RKO (cell line): ENCODE measurements at regions not wholly inside any gene's neighbourhood (a gene's known extent, or its start where the extent isn't known, plus 50 kb on each side); places are given as distances from the start of the nearest gene placed in this dataset.
"Not testable (repeated sequence)": the region's sequence is repeated elsewhere in the genome, so short reads cannot be mapped to it uniquely, and the experiment has no call there.

Experiments used
- DNase-seq: peaks from one replicate; pipeline ENCODE4 v3.0.0-alpha.2; 2016; ENCODE audit warnings: low spot score

DNA sequence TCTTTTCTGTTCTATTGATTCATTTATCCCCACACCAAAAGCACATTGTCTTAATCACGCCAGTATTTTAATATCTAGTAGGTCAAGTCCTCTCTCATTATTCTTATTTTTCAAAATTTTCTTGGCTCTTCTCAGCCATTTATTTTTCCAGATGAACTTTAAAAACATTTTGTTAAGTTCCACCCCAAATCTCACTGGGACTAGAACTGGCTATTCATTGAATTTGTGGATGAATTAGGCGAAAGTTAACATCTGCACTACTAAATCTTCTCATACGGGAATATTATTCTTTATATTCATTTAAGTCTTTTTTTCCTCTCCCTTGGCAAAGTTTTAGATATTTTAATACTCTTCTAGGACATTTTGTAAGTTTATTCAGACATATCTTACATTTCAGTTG lies 295.2 kb upstream of the MGMT start:
- no peak for DNase-seq

DNA sequence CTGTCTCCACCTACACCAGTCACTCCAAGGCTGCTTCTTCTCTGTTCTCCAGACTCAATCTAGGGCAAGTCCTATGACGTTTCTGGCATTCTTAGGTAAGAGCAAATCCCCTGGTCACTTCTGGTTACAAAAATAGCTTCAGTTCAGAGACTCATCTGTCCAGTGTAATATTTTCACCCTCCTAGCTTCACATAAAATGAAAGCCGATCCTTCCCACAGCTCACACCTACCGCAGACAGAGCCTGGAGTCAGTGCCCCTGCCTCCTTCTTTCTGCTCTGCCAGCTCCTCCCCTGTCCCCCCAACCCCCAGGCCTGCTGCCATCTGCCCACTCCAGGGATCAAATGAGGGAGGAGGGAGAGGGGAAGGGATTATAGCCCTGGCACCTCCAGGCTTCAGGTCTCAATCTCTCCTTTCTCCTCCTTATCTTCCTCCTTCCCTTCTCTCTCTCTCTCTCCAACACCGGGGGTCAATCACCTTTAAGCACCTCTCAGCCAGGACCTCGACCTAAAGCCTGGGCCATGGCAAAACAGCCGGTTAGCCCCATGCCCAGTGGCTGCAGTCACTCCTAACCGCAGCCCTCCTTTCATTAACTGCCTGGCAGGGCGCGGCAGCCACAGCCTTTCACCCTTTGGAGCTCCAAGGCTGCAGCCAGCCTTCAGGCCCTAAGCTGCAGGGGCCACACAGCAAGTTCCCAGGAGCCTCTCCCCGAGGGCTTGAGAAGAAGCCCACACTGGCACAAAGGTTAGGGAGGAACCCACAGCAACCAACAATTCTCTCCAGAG lies 292.6 kb upstream of the MGMT start:
- no peak for DNase-seq

DNA sequence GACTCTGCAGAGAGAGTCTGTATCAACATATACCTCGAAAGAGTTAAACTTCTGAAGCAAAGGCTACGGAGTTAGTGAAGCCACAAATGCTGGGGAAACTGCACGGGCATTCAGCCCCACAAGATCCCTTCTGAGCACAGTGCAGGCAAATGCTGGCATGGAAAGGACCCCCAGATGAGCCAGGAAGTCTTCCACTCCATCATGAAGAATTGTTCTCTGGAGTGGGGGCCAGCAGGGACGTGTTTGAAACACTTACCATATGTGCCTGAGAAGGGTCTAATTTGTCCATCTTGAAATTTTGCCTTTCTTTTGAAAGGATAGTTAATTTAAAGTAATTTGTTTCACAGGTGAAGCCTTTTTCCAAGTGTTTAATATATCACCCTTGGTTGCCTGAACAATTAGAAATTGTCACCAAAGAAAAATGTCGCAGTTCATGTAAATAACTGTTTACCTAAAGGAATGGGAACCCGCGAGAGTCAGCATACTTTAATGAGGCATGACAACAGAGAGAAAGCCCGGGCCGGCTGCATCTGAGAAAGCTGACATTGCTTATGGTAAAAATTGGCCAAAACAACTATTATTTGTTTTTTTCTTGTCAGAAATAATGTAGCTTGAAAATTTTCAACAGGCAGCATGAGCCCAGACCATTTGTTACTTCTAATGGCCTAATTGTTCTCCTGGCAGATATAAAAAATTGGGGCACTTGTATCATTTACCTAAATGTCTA lies 287.6 kb upstream of the MGMT start:
- DNase-seq = no peak

DNA sequence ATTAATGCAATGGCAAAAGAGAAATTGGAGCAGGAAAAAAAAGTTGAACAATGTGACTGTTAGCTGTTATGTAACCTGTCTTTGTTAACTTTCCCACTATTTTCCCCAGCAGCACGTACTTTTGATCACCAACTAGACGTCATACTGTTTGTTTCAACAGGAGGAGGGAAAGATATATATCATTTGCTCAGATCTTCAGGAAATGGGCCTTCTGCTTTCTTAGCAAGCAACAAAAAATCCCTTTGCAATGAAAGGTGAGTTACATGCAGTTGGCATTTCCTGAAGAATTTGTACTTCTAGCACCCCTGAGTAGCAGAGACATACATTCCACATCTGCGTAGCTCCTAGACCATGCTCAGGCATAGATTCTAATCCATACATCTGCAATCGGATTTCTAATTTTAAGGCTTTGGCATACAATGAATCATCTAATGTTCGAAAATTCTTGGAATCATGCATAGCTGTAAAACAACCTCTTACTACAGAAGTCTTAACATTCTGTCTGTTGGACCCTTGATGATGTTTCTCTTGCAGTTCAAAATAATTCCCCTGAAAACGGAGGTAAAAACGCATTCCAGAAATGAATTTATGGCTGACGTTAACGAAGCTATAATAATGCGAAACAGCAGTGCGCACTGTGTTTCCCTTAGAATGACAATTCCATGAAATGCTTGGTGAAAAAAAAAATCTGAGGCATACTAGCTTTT lies 286.9 kb upstream of the MGMT start:
- no peak for DNase-seq

DNA sequence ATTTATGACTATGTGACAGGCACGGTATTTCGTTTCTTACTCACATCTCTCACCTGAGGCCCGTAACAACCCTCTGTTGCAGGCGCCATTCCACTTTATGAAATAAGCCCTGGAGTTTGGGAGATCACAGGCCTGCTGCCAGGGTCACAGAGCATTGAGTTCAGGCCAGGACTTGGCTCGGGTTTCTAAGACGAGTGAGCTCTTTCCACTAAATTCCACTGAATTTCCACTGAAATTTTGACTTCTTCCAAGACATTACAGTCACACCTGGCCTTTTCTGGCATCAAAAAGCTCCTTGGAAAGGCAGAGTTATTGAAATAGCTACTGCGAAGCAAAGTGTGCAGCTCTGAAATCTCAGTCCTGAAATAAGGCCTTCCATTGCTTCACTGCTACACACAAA lies 282.8 kb upstream of the MGMT start:
- no peak for DNase-seq

DNA sequence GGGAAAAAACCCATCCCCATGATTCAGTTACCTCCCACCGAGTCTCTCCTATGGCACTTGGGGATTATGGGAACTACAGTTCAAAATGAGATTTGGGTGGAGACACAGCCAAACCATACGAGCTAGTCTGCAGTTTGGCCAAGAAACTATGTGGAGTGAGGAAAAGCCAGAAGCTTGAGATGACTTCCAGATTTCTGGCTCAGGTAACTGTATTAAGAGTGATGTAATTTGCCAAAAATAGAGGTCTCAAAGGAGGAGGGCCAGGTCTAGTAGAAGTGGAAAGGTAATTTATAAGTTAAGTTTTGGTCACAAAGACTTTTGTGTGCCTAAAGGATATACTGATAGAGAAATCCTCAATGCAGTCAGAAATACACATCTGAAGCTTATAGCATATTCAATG lies 279.7 kb upstream of the MGMT start:
- DNase-seq = no peak

DNA sequence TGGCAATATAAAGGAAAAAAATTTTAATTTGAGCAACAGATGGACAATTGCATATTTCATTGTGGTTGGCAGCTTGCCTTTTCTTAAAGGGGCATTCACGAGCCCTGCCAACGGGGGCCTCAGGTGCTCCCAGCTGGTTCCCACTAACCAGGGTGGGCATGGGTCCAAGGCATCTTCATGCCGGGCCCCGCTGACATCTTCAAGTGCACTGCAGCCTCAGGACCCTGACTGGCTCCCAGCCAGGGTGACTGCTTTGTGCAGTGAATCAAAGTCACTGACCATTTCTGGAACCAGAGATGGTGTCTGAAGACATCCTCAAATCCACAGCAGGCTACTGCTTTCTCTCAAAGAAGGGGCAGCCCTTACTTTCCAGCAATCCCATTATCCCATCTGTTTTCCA lies 275.2 kb upstream of the MGMT start:
- DNase-seq = no peak

DNA sequence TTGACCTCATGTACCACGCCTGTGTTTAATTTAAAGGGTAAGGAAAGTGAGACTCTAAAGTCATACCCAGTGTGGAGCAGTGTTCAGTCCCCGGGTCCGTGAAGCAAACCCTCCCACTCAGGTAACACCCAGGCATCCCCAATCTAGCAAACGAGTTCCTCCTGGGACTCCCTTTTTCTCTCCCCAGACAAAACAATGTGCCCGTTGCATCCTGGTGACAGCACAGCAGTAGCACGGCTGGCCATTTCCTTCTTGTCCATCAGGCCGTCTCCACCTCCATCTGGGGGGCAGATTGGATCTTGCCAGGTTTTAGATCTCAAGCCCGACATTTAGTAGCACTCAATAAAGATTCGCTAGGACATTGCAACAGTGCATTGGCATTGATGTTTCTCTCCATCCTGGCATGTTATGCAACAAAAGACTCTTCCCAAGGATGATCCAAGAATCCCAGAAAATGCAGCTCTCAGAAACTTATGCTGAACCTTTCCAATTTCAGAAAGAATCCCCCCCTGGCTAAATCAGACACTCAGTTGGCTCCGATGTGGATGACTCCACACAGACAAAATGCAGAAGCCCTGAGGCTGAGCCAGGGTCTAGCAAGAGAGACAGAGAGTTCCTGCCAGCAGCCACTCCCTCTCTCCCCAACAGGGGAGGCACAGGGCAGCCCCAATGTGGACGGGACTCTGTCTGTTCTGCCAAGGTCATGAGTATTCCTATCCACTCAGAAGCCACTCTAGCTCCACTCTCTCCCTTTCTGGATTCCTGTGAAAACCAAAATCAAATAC lies 274.5 kb upstream of the MGMT start:
- DNase-seq = no peak

DNA sequence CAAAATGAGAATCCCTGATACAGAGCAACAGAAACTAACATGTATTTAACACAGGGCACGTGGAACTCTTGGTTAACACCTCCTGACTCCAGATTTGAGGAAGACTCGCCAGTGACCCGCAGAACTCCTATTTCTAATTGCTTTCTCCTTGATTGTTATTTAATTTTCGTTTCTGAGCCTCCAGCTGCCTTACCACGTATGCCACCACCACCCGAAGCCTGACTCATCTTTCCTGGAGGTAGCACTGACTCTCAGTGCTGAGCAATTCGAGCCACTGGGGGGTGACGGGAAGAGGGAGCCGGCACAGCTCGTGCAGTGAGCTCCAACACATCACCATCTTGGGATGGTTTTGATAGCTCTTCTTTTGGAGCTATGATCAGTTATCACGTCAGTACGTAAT lies 273.9 kb upstream of the MGMT start:
- peak; percentile 40 for DNase-seq

DNA sequence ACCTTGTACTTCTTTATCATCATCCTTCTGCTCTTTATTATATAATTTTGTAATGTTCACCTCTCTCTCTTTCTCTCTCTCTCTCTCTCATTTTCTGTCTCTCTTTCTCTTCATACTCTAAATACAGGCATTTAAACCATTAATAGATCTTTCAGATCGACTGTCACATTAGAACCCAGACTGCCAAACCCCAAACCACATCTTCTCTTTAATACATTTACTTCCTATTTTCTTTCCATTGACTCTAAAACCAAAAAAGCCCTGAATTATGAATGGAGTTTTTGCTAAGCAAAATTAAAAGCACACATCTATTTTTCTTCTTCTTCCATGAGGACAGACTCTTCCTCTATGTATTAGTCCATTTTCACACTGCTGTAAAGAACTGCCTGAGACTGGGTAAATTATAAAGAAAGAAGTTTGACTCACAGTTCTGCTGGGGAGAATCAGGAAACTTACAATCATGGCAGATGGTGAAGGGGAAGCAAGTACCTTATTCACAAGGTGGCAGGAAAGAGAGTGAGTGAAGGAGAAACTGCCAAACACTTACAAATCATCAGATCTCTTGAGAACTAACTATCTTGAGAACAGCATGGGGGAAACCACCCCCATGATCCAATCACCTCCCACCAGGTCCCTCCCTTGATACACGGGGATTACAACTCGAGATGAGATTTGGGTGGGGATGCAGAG lies 272.7 kb upstream of the MGMT start:
- DNase-seq = no peak

DNA sequence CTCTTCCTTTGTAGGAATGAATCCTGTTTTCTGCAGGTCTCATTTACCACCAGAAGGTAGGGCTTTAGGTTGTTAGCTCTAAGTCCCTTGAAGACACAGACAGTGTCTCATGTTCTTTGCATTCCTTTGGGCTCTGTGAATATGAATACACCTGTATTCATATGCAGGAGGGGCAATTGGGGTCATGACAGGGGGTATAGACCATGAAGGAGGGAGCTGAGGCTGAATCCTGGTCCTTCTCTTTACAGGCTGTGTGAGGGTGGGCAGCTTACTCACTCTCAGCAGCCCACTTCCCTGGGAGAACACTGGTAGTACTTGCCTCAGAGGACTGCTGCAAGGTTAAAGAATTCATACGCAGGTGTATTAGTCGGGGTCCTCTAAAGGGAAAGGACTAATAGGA lies 267.2 kb upstream of the MGMT start:
- no peak for DNase-seq

DNA sequence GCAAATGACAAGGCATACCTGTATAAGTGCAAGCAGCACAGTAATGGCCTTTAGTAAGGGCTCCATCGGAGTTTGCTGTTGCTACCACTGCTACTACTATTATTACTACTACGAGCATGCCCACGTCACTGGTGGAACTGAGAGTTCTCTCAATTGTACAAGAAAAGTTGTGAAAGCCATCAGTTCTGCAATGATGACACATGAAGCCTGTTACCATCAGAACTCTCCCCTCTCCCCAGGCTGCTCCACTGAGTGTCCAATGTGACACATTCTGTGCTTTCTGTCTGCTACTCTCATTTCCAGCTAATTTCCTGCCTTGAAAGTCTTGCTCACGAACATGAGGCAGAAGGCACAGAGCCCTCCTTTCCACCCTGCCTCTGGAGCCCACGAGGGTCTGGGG lies 263.2 kb upstream of the MGMT start:
- no peak for DNase-seq

DNA sequence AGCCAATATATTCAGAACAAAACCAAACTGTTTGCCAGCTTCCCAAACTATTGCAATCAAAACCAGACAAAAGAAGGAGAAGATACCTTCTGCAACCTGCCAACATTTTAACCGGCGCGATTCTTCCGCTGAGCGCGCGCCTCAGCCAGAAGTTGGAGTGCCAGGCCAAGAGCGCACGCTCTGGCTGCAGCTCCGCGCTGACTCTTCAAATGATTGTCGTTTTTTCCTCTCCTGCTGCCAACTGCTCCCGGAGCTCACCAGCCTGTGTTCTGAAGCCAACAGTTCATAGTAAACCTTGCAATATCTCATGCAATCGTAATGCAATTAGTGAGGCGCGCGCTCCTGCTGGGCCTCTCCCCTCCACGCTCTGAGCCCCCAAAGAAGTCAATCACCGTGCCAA lies 259.7 kb upstream of the MGMT start:
- no peak for DNase-seq

DNA sequence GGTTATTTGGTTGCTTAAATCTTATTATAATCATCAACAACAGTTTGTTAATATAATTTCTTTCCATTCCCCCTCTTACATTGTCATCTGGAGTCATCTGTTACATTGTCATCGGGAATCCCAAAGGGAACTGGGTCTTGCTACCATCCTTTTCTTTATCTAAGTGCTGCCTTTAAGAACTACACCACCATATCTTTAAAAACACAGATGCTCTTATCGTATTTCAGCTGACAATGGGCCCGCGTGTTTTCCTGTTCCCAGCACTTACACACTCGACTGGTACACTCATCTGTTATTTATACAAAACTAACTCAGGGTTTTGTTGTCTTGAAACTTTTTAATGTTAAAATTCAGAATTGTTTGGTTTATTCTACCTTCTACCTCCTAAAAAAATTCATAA lies 256.2 kb upstream of the MGMT start:
- no peak for DNase-seq

DNA sequence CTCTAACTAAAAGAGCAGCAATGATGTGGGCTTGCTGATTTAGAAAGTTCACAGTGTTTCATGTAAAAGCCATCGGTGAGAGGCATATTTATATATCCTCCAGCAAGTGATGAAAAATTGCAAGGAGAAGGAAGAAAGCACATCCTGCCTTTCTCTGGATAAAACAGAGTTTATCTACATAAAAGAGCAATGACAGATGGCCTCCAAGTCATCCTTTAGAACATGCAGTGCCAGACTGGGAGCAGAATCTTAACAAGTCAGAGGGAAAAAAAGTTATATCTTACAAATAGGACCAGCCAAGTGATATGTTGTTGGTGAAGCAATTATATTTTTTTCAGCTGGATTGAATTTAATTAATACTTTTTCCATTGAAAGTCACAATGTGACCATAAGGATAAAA lies 253.8 kb upstream of the MGMT start:
- DNase-seq = no peak

DNA sequence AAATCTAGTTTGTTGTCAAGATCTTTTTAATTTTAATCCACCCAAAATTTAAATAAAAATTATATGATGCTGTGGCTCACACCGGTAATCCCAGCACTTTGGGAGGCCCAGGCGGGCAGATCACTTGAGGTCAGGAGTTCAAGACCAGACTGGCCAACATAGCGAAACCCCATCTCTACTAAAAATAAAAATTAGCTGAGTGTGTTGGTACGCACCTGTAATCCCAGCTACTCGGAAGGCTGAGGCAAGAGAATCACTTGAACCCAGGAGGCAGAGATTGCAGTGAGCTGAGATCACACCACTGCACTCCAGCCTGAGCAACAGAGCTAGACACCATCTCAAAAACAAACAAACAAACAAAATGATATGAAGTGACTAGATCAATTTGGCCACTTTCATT lies 253.0 kb upstream of the MGMT start:
- not testable (repeated sequence) for DNase-seq

DNA sequence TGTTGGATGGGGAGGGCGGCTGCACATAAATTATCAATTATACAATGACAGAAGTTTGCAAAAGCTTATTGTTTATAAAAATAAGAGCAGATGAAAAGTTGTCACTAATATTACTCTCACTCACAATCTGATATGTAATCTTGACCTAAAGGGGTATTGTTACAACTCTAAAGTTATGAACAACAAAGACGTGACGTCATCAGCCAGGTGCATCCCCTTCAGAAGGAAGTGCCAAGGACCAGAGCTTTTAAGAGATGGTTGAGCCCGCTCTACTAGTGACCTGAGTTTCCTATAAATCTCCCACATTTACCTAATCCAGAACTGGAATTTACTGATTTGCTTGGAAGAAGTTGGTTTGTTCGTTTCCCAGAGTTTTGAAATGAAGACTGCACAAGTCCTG lies 247.7 kb upstream of the MGMT start:
- DNase-seq = no peak

DNA sequence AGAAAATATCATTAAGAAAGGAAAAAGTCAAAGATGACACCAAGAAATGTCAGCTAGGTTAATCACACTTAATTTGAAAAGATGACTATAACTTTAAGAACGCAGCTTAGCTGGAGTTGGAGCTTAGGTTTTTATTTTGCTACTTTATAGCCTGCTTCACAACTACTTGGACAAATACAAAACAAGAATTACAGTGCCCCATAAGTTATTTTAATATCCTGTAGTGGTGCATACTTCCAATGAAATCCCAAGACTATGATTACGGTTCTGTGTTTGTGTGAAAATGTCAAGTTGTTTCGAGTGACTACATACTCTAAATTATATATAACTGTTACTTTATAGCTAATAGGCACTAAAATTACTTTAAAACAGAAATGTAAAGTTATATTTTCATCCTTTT lies 244.6 kb upstream of the MGMT start:
- DNase-seq = no peak

DNA sequence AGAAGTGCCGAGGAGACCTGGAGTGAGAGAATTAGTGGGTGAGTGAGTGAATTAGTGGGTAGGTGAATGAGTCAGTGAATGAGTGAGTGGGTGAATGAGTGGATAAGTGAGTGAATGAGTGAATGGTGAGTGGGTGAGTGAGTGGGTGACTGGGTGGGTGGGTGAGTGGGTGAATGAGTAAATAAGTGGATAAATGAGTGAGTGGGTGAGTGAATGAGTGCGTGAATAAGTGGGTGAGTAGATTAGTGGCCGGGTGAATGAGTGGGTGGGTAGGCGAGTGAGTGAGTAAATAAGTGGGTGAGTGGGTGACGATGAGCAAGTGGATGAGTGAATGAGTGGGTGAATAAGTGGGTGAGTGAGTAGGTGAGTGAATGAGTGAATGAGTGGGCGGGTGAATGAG lies 243.7 kb upstream of the MGMT start:
- DNase-seq = peak; percentile 22

DNA sequence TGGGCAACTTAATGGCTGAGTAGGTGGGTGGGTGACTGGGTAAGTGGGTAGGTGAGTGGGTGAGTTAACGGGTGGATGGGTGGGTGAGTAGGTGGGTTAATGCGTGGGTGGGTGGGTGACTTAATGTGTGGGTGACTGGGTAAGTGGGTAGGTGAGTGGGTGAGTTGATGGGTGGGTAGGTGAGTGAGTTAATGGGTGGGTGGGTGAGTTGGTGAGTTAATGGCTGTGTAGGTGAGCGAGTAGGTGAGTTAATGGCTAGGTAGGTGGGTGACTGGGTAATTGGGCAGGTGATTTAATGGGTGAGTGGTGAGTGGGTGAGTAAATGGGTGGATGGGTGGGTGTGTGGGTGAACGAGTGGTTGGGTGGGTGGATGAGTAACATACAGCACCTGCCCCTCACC lies 243.0 kb upstream of the MGMT start:
- no peak for DNase-seq

DNA sequence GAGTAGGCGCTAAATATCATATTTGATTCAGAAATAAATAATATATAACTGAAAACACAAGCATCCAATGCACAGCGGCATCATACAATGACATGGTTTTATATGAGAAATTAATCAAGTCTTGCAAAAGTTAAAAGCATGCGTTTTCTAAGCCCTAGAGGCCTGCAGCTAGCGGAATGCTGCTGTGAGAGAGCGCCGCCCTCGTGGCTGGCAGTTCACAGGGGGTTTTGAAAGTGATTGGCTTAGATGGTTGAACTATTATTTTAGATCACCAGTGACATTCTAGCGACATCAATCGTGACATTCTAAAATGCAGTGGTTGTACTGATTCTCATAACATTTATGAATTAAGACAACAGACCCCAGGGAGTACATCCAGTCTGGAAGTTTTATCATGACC lies 235.2 kb upstream of the MGMT start:
- no peak for DNase-seq
